Breast epithelium (tissue), 4 donors: ENCODE measurements at regions not wholly inside any gene's neighbourhood (a gene's known extent, or its start where the extent isn't known, plus 50 kb on each side); places are given as distances from the start of the nearest gene placed in this dataset.

ENCODE experiments used
- DNase-seq, 2 donors: peaks; one replicate each; pipeline ENCODE4 v3.0.0-alpha.2; 2019; ENCODE audit warnings: low spot score in 2 of 2
- H3K27ac ChIP-seq, 2 donors: fragments of 200-600 bp; sonication (generic) in 1 of 2; one replicate each; pipeline ENCODE4 v1.5.1; 2016 to 2019; ENCODE audit warnings: mild to moderate bottlenecking in 1 of 2
- H3K27me3 ChIP-seq, 2 donors: fragments of 200-600 bp; sonication (generic) in 1 of 2; one replicate each; pipeline versions ENCODE4 v1.5.1 to v1.6.0; 2017 to 2019; ENCODE audit warnings: control low read depth in 1 of 2, mild to moderate bottlenecking in 1 of 2
- H3K36me3 ChIP-seq: fragments of 200-600 bp; one replicate; pipeline ENCODE4 v1.5.1; 2019
- H3K4me1 ChIP-seq, 2 donors: fragments of 200-600 bp; sonication (generic); one replicate each; pipeline ENCODE4 v1.5.1; 2016 to 2019; ENCODE audit warnings: control low read depth in 1 of 2
- H3K4me3 ChIP-seq, 3 donors: fragments of 200-600 bp; sonication (generic); 1 replicate in 2 of 3; 2 replicates in 1 of 3; pipeline ENCODE4 v1.5.1; 2016 to 2019; ENCODE audit warnings: mild to moderate bottlenecking in 3 of 3, moderate library complexity in 2 of 3
- H3K9me3 ChIP-seq, 2 donors: fragments of 200-600 bp; sonication (generic) in 1 of 2; one replicate each; pipeline ENCODE4 v1.5.1; 2016 to 2019; ENCODE audit warnings: control low read depth in 1 of 2
- POLR2A ChIP-seq: fragments of 450-650 bp; IDR thresholded peaks from one replicate; pipeline ENCODE4 v1.6.1; 2016; ENCODE audit warnings: antibody characterized with exemption, mild to moderate bottlenecking, moderate library complexity
- POLR2AphosphoS5 ChIP-seq, 3 donors: sonication (generic); formaldehyde crosslinking; IDR thresholded peaks; one replicate each; pipeline ENCODE4 v1.6.1; 2017; ENCODE audit warnings: antibody characterized with exemption in 3 of 3
- intact Hi-C: fragments of 100-400 bp; cut with DNase I; formaldehyde crosslinking; loops from one replicate; pipeline ENCODE4 v1.15.1; 2023; ENCODE audit warnings: low total_unique reads
- TF ChIP-seq, protein P1 (sequence below), 3 donors: fragments of 450-650 bp; IDR thresholded peaks; one replicate each; pipeline ENCODE4 v1.5.1; 2016 to 2017; ENCODE audit warnings: antibody characterized with exemption in 3 of 3, mild to moderate bottlenecking in 3 of 3, moderate library complexity in 3 of 3

DNA sequence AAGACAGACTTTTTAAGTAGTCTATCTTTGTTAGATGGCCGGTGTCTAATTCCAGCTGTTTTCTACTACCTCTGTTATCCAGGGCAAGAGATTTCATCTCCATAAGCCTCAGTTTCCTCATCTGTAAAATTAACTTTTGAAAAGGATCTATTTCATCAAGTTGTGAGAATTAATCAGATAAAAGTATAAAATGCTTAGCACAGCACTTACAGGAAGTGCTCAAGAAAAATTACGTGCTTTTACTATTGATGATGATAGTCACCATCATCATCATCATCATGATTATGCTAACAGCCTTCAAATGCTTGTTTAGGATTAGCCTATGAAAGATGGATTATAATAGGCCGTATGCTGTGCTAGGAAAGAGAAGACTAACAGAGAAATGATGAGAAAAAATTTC is 76.2 kb downstream of the CYRIA start:
- TF ChIP-seq, protein P1, sequence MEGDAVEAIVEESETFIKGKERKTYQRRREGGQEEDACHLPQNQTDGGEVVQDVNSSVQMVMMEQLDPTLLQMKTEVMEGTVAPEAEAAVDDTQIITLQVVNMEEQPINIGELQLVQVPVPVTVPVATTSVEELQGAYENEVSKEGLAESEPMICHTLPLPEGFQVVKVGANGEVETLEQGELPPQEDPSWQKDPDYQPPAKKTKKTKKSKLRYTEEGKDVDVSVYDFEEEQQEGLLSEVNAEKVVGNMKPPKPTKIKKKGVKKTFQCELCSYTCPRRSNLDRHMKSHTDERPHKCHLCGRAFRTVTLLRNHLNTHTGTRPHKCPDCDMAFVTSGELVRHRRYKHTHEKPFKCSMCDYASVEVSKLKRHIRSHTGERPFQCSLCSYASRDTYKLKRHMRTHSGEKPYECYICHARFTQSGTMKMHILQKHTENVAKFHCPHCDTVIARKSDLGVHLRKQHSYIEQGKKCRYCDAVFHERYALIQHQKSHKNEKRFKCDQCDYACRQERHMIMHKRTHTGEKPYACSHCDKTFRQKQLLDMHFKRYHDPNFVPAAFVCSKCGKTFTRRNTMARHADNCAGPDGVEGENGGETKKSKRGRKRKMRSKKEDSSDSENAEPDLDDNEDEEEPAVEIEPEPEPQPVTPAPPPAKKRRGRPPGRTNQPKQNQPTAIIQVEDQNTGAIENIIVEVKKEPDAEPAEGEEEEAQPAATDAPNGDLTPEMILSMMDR (IDR thresholded peaks at IDR 0.05) = no peak
- TF ChIP-seq POLR2A = no peak
- no peak for TF ChIP-seq POLR2AphosphoS5 (IDR thresholded peaks at IDR 0.05)
- no peak overlapping the region for H3K4me3 ChIP-seq
- intact Hi-C loops = no loop called here
- no peaks in the 10 kb centered on the region for H3K4me1 ChIP-seq
- no peaks in the 10 kb centered on the region for H3K27me3 ChIP-seq
- no peaks in the 10 kb centered on the region for H3K9me3 ChIP-seq
- H3K36me3 ChIP-seq = no peaks in the 10 kb centered on the region
- no peak overlapping the region for H3K27ac ChIP-seq
- DNase-seq = no peak

- intact Hi-C loops = no loop called here
- H3K36me3 ChIP-seq = no peaks in the 10 kb centered on the region
- no peaks in the 10 kb centered on the region for H3K27me3 ChIP-seq
- H3K4me3 ChIP-seq = no peak overlapping the region
- no peak overlapping the region for H3K27ac ChIP-seq
- H3K9me3 ChIP-seq = no peaks in the 10 kb centered on the region
- H3K4me1 ChIP-seq = no peaks in the 10 kb centered on the region
- no peak for DNase-seq
- TF ChIP-seq, protein P1 (IDR thresholded peaks at IDR 0.05) = no peak
- no peak for TF ChIP-seq POLR2A
- no peak for TF ChIP-seq POLR2AphosphoS5 (IDR thresholded peaks at IDR 0.05)
Observed at GRCh38 chr2:16588565-16588964, 77.1 kb downstream of the CYRIA start.

DNA sequence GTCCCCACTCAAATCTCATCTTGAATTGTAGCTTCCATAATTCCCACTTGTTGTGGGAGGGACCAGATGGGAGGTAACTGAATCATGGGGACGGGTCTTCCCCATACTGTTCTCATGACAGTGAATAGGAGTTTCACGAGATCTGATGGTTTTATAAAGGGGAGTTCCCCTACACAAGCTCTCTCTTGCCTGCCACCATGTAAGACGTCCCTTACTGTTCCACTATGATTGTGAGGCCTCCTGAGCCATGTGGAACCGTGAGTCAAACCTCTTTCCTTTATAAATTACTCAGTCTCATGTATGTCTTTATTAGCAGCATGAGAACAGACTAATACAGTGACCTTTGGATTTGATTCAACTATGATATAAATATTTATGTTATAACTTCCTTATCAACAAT is 78.0 kb downstream of the CYRIA start:
- no peaks in the 10 kb centered on the region for H3K9me3 ChIP-seq
- TF ChIP-seq POLR2AphosphoS5 (IDR thresholded peaks at IDR 0.05) (no peak), POLR2A (no peak)
- TF ChIP-seq, protein P1 (IDR thresholded peaks at IDR 0.05) = no peak
- H3K4me3 ChIP-seq = no peak overlapping the region

GRCh38 chr2:16584824-16585540 is 80.7 kb downstream of the CYRIA start:
- Histone ChIP-seq H3K27ac (no peak overlapping the region), H3K4me3 (no peak overlapping the region), H3K27me3 (no peaks in the 10 kb centered on the region), H3K4me1 (no peaks in the 10 kb centered on the region), H3K36me3 (no peaks in the 10 kb centered on the region), H3K9me3 (no peaks in the 10 kb centered on the region)
- no peak for TF ChIP-seq POLR2A
- TF ChIP-seq, protein P1 (IDR thresholded peaks at IDR 0.05) = no peak
- no peak for TF ChIP-seq POLR2AphosphoS5 (IDR thresholded peaks at IDR 0.05)
- intact Hi-C loops = no loop called here
- DNase-seq = no peak

More for the DNA sequence above, 78.0 kb downstream of the CYRIA start:
- Histone ChIP-seq H3K27me3 (no peaks in the 10 kb centered on the region), H3K27ac (no peak overlapping the region), H3K36me3 (no peaks in the 10 kb centered on the region), H3K4me1 (no peaks in the 10 kb centered on the region)
- DNase-seq = no peak
- intact Hi-C loops = no loop called here

- Histone ChIP-seq H3K27ac (peak overlapping the region in 1 of 2 donors; percentile 17), H3K27me3 (no peaks in the 10 kb centered on the region), H3K9me3 (no peaks in the 10 kb centered on the region), H3K4me1 (no peaks in the 10 kb centered on the region), H3K4me3 (no peak overlapping the region), H3K36me3 (no peaks in the 10 kb centered on the region)
- TF ChIP-seq, protein P1 (IDR thresholded peaks at IDR 0.05) = no peak
- TF ChIP-seq POLR2AphosphoS5 (IDR thresholded peaks at IDR 0.05) = no peak
- TF ChIP-seq POLR2A = no peak
- no peak for DNase-seq
- intact Hi-C loops = no loop called here
Observed at GRCh38 chr2:16584084-16584483, 81.5 kb downstream of the CYRIA start.
